GM12878 (cell line): ENCODE measurements at regions not wholly inside any gene's neighbourhood (a gene's known extent, or its start where the extent isn't known, plus 50 kb on each side); places are given as distances from the start of the nearest gene placed in this dataset.

Source experiments
- ATAC-seq: fragments of 200-7000 bp; cut with Tn5 transposase; 3 replicates; pipeline ENCODE4 v1.9.1; 2020; ENCODE audit warnings: mild to moderate bottlenecking, moderate library complexity
- BruUV-seq: library from RNA; stranded (reverse); fragments of 400-500 nt; replicated peaks from 2 replicates; lab custom pipeline; 2021; lab: Mats Ljungman, UMichigan
- CTCF ChIA-PET: fragments of 300-600 bp; sonication (Branson Sonifier 250); formaldehyde crosslinking; extraction: SDS; loops from one replicate; lab custom pipeline; 2021; ENCODE audit warnings: inconsistent platforms; lab: Yijun Ruan, JAX
- POLR2A ChIA-PET: fragments of 350-600 bp; formaldehyde crosslinking; extraction: SDS; loops from one replicate; lab custom pipeline; 2021; ENCODE audit warnings: inconsistent platforms; lab: Charles Lee
- RAD21 ChIA-PET: fragments of 300-600 bp; sonication (Branson Sonifier 250); formaldehyde crosslinking; loops from one replicate; lab custom pipeline; 2023; ENCODE audit warnings: antibody characterized with exemption; ENCODE audit not compliant: unreplicated experiment; lab: Charles Lee
- SMC1A ChIA-PET: fragments of 300-600 bp; sonication (Branson Sonifier 250); formaldehyde crosslinking; loops from one replicate; lab custom pipeline; 2023; ENCODE audit not compliant: unreplicated experiment, uncharacterized antibody; lab: Charles Lee
- DNase-seq: peaks from one replicate; pipeline ENCODE4 v3.0.0-alpha.2; 2011; ENCODE audit warnings: low read depth, low spot score
- FAIRE-seq: peaks from 3 replicates; lab custom pipeline; 2011; peaks lifted over from hg19 to GRCh38; lab: Jason Lieb, UNC
- H2AFZ ChIP-seq: 2 replicates; pipeline ENCODE4 v1.6.0; 2011; ENCODE audit warnings: low read depth, low read length, control low read depth; ENCODE audit not compliant: control insufficient read depth
- H3K27ac ChIP-seq: 2 replicates; pipeline ENCODE4 v1.5.1; 2011; ENCODE audit warnings: control low read depth; ENCODE audit not compliant: control insufficient read depth, insufficient read depth
- H3K27me3 ChIP-seq, 2 experiments: replicated peaks in 1 of 2; 2 replicates each; pipeline versions ENCODE4 v1.6.0 to v1.6.1; 2011; ENCODE audit warnings: low read length in 1 of 2; ENCODE audit not compliant: control insufficient read depth in 2 of 2, insufficient read depth in 2 of 2
- H3K36me3 ChIP-seq, 2 experiments: 2 replicates each; pipeline ENCODE4 v1.5.1; 2011; ENCODE audit warnings: low read length in 1 of 2; ENCODE audit not compliant: control insufficient read depth in 2 of 2, insufficient read depth in 2 of 2
- H3K4me1 ChIP-seq: 2 replicates; pipeline ENCODE4 v1.6.1; 2011; ENCODE audit warnings: mild to moderate bottlenecking, low read length, moderate library complexity, mixed read lengths; ENCODE audit not compliant: control insufficient read depth, insufficient read depth
- H3K4me2 ChIP-seq: 2 replicates; pipeline ENCODE4 v1.6.0; 2011; ENCODE audit warnings: control low read depth; ENCODE audit not compliant: control insufficient read depth, insufficient read depth
- H3K4me3 ChIP-seq: fragments of 200-600 bp; sonication (generic); 2 replicates; pipeline ENCODE4 v1.5.1; 2016
- H3K79me2 ChIP-seq: 2 replicates; pipeline ENCODE4 v1.6.0; 2011; ENCODE audit warnings: low read length; ENCODE audit not compliant: control insufficient read depth, insufficient read depth
- H3K9ac ChIP-seq: 2 replicates; pipeline ENCODE4 v1.8.0; 2011; ENCODE audit warnings: low read length, control low read depth, mixed read lengths; ENCODE audit not compliant: control insufficient read depth, insufficient read depth
- H3K9me3 ChIP-seq: replicated peaks from 3 replicates; pipeline ENCODE4 v1.5.1; 2011; ENCODE audit warnings: mild to moderate bottlenecking, low read length; ENCODE audit not compliant: control insufficient read depth, insufficient read depth
- H4K20me1 ChIP-seq: 2 replicates; pipeline ENCODE4 v1.6.0; 2011; ENCODE audit not compliant: control insufficient read depth, insufficient read depth
- ASH2L ChIP-seq: fragments of 300-600, 200-600 bp; sonication (generic); IDR thresholded peaks from 2 replicates; pipeline ENCODE4 v1.6.1; 2017; ENCODE audit warnings: low read depth, mild to moderate bottlenecking, borderline replicate concordance
- BACH1 ChIP-seq: fragments of 450-650 bp; IDR thresholded peaks from 2 replicates; pipeline ENCODE4 v1.6.1; 2017; ENCODE audit warnings: mild to moderate bottlenecking, borderline replicate concordance
- BHLHE40 ChIP-seq, 2 experiments: fragments of 450-650 bp in 1 of 2; IDR thresholded peaks; 2 replicates each; pipeline ENCODE4 v1.6.1; 2011 to 2017; ENCODE audit warnings: low read depth in 2 of 2, borderline replicate concordance in 1 of 2, improper control_type of control experiment in 1 of 2, low read length in 1 of 2, mild to moderate bottlenecking in 1 of 2
- CEBPB ChIP-seq, 2 experiments: fragments of 150-350 bp in 1 of 2; IDR thresholded peaks; 2 replicates each; pipeline ENCODE4 v1.6.1; 2012 to 2014; ENCODE audit warnings: low read depth in 2 of 2, low read length in 2 of 2, borderline replicate concordance in 1 of 2, inconsistent platforms in 1 of 2
- FOXM1 ChIP-seq: IDR thresholded peaks from 2 replicates; pipeline ENCODE4 v1.6.1; 2012; ENCODE audit warnings: low read depth, mild to moderate bottlenecking, inconsistent platforms, low read length, moderate library complexity
- HDAC6 ChIP-seq: fragments of 200-600 bp; sonication (generic); IDR thresholded peaks from one replicate; pipeline ENCODE4 v1.8.0; 2017; ENCODE audit warnings: antibody characterized with exemption; ENCODE audit not compliant: unreplicated experiment
- HDGF ChIP-seq: fragments of 450-650 bp; IDR thresholded peaks from 2 replicates; pipeline ENCODE4 v1.6.1; 2016; ENCODE audit warnings: antibody characterized with exemption
- NR2F1 ChIP-seq: fragments of 450-650 bp; conservative IDR thresholded peaks from 2 replicates; pipeline ENCODE4 v1.6.1; 2017; ENCODE audit warnings: mild to moderate bottlenecking
- NRF1 ChIP-seq: conservative IDR thresholded peaks from 2 replicates; pipeline ENCODE4 v1.6.1; 2011; ENCODE audit warnings: mild to moderate bottlenecking, low read depth, low read length, improper control_type of control experiment
- PAX8 ChIP-seq: fragments of 450-650 bp; IDR thresholded peaks from 2 replicates; pipeline ENCODE4 v1.6.1; 2017; ENCODE audit warnings: mild to moderate bottlenecking, moderate library complexity
- POLR2AphosphoS2 ChIP-seq: IDR thresholded peaks from 2 replicates; pipeline ENCODE4 v1.6.1; 2011; ENCODE audit warnings: low read depth, mild to moderate bottlenecking, low read length, improper control_type of control experiment, moderate library complexity
- RBBP5 ChIP-seq: fragments of 200-600 bp; sonication (generic); conservative IDR thresholded peaks from 2 replicates; pipeline ENCODE4 v1.6.1; 2016
- RCOR1 ChIP-seq: conservative IDR thresholded peaks from 2 replicates; pipeline ENCODE4 v1.6.1; 2012; ENCODE audit warnings: low read depth, low read length, improper control_type of control experiment
- SUPT20H ChIP-seq: IDR thresholded peaks from 2 replicates; pipeline ENCODE4 v1.6.1; 2011; ENCODE audit warnings: low read depth, mild to moderate bottlenecking, low read length, moderate library complexity, borderline replicate concordance; ENCODE audit not compliant: control insufficient read depth
- TAF1 ChIP-seq: IDR thresholded peaks from 2 replicates; pipeline ENCODE4 v1.6.1; 2011; ENCODE audit warnings: mild to moderate bottlenecking, low read depth, low read length, borderline replicate concordance
- TCF7 ChIP-seq: IDR thresholded peaks from 2 replicates; pipeline ENCODE4 v1.6.1; 2014; ENCODE audit warnings: antibody characterized with exemption, borderline replicate concordance
- YBX1 ChIP-seq: fragments of 450-650 bp; IDR thresholded peaks from 2 replicates; pipeline ENCODE4 v1.6.1; 2016; ENCODE audit warnings: antibody characterized with exemption
- ZBED1 ChIP-seq: IDR thresholded peaks from 2 replicates; pipeline ENCODE4 v1.6.1; 2016; ENCODE audit warnings: borderline replicate concordance
- ZBTB40 ChIP-seq: fragments of 450-650 bp; IDR thresholded peaks from 2 replicates; pipeline ENCODE4 v1.6.1; 2016; ENCODE audit warnings: mild to moderate bottlenecking, moderate library complexity, borderline replicate concordance
- WGBS: methylation state at CpG from one replicate; pipeline ENCODE4 v1.1.6; 2016; ENCODE audit warnings: low lambda C conversion rate; ENCODE audit not compliant: insufficient replicate concordance, insufficient coverage; ENCODE audit errors: missing lambda C conversion rate; 5-methylcytosine and 5-hydroxymethylcytosine counted together
- in situ Hi-C: fragments of 300-500 bp; cut with MboI; formaldehyde crosslinking; loops from 9 replicates; pipeline ENCODE4 v1.14.3; 2018; ENCODE audit warnings: mixed read lengths
- intact Hi-C: fragments of 100-400 bp; cut with micrococcal nuclease; formaldehyde crosslinking; loops from one replicate; pipeline ENCODE4 v1.14.2; 2022; ENCODE audit not compliant: unreplicated experiment

- no peak for FAIRE-seq
Measured at GRCh38 chr1:118253053-118253915, 68.3 kb upstream of the SPAG17 start.

GRCh38 chr1:118252624-118253023 lies 67.6 kb upstream of the SPAG17 start:
- BruUV-seq: no TSS peak
- no peak for FAIRE-seq
- Histone ChIP-seq H3K9ac (no peak overlapping the region), H3K4me1 (no peaks in the 10 kb centered on the region), H2AFZ (no peak overlapping the region), H4K20me1 (no peaks in the 10 kb centered on the region), H3K27ac (no peak overlapping the region), H3K36me3 (no peaks in the 10 kb centered on the region), H3K4me3 (no peak overlapping the region), H3K27me3 (peaks cover 0 to 1% of the 10 kb centered on the region in 2 experiments; a peak in 1 of 4 replicates), H3K79me2 (no peaks in the 10 kb centered on the region), H3K4me2 (no peak overlapping the region), H3K9me3 (no peaks in the 10 kb centered on the region)
- RAD21 ChIA-PET: no interaction called here
- SMC1A ChIA-PET: no interaction called here
- in situ Hi-C loops (no loop called here), intact Hi-C loops (no loop called here)
- no peak for DNase-seq
- POLR2A ChIA-PET: no interaction called here
- 29% methylated on average over 3 of the region's 3 CpGs for WGBS
- CTCF ChIA-PET: no interaction called here
- no peak for ATAC-seq
- TF ChIP-seq SUPT20H (no peak), ZBTB40 (no peak), CEBPB (IDR thresholded peaks at IDR 0.05; ENCODE audit: borderline replicate concordance in 1 of 2, low read depth in 2 of 2, low read length in 2 of 2) (no peak), YBX1 (no peak), TCF7 (no peak), BHLHE40 (IDR thresholded peaks at IDR 0.05; ENCODE audit: borderline replicate concordance in 1 of 2, low read depth in 2 of 2, low read length in 1 of 2) (no peak), HDAC6 (no peak), POLR2AphosphoS2 (no peak), RCOR1 (no peak), TAF1 (no peak)

More at GRCh38 chr1:118253053-118253915, 68.3 kb upstream of the SPAG17 start:
- Histone ChIP-seq H3K9ac (no peak overlapping the region), H3K79me2 (no peaks in the 10 kb centered on the region), H4K20me1 (no peaks in the 10 kb centered on the region), H3K9me3 (no peaks in the 10 kb centered on the region), H3K27me3 (peaks cover 0 to 1% of the 10 kb centered on the region in 2 experiments; a peak in 1 of 4 replicates), H2AFZ (no peak overlapping the region), H3K4me1 (no peaks in the 10 kb centered on the region), H3K36me3 (no peaks in the 10 kb centered on the region), H3K4me3 (no peak overlapping the region), H3K4me2 (no peak overlapping the region)
- SMC1A ChIA-PET: no interaction called here
- CTCF ChIA-PET: no interaction called here
- POLR2A ChIA-PET: no interaction called here
- BruUV-seq: no TSS peak
- no peak for TF ChIP-seq ZBED1
- TF ChIP-seq FOXM1: no peak
- TF ChIP-seq NR2F1: no peak
- TF ChIP-seq RBBP5: no peak
- TF ChIP-seq ASH2L: no peak
- TF ChIP-seq HDGF: no peak
- no peak for TF ChIP-seq NRF1
- no peak for TF ChIP-seq BACH1
- TF ChIP-seq PAX8: no peak
- TF ChIP-seq, all 136 proteins: peak for 0
- in situ Hi-C loops (no loop called here), intact Hi-C loops (no loop called here)
- no peak for DNase-seq
- RAD21 ChIA-PET: no interaction called here
- H3K27ac ChIP-seq: no peak overlapping the region
- WGBS: 38% methylated on average over 10 of the region's 10 CpGs
- ATAC-seq: no peak
